ENCODE measurements at regions not wholly inside any gene's neighbourhood (a gene's known extent, or its start where the extent isn't known, plus 50 kb on each side); places are given as distances from the start of the nearest gene placed in this dataset.
A peak's percentile ranks its signal among the peaks of the same experiment; 100 is the strongest.

DNA sequence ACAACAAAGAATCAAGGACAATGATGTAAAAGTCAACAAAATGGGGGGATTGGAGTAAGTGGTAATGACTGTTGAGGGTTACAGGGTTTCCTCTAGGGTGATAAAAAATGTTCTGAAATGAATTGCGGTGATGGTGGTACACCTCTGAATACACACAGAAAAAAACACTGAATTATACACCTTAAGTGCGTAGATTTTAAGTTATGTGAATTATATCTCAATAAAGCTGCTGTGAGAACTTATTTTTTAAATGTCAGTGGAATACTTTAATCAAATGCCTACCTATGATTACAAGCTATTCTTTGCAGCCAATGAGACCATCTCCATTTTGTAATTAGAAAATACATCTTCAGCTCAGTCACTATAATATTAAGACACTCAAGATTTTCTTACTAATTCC is 53.5 kb downstream of the ZNF608 start:
- in situ Hi-C loops (cut with MboI; ENCODE audit: low sequenced_read_pairs in 4 of 4) (no loop called here), intact Hi-C loops (cut with DNase I; ENCODE audit: low total_unique reads) (no loop called here)
- Histone ChIP-seq H3K27me3 (no peaks in the 10 kb centered on the region), H3K36me3 (no peaks in the 10 kb centered on the region), H3K27ac (no peak overlapping the region), H3K4me3 (no peak overlapping the region), H3K4me1 (peaks cover 22 to 23% of the 10 kb centered on the region in 2 donors), H3K9me3 (no peaks in the 10 kb centered on the region)
- no peak for TF ChIP-seq POLR2A (IDR thresholded peaks at IDR 0.05)
- TF ChIP-seq, protein P1, sequence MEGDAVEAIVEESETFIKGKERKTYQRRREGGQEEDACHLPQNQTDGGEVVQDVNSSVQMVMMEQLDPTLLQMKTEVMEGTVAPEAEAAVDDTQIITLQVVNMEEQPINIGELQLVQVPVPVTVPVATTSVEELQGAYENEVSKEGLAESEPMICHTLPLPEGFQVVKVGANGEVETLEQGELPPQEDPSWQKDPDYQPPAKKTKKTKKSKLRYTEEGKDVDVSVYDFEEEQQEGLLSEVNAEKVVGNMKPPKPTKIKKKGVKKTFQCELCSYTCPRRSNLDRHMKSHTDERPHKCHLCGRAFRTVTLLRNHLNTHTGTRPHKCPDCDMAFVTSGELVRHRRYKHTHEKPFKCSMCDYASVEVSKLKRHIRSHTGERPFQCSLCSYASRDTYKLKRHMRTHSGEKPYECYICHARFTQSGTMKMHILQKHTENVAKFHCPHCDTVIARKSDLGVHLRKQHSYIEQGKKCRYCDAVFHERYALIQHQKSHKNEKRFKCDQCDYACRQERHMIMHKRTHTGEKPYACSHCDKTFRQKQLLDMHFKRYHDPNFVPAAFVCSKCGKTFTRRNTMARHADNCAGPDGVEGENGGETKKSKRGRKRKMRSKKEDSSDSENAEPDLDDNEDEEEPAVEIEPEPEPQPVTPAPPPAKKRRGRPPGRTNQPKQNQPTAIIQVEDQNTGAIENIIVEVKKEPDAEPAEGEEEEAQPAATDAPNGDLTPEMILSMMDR (IDR thresholded peaks at IDR 0.05 in 4 of 5, conservative IDR thresholded peaks at IDR 0.05 in 1 of 5), result no peak
- DNase-seq, result no peak
- no peak for ATAC-seq

DNA sequence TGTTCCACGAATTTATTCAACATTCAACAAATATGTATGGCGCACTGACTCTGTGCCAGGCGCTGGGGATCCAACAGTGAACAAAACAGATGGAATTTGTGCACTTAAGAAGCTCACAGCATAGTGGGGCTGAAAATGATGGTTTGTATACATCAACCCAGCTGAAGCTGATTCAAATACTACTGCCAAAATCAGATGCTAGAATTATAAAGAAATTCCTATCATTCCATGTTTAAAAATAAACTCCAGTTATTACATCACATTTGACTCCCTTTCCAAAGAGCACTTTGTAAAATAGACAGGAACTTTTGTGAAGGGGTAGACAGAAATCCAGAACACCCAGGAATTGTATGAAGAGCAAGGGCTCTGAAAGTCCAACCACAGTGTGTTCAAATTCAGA is 54.1 kb downstream of the ZNF608 start:
- ATAC-seq, result no peak
- peaks cover 16 to 20% of the 10 kb centered on the region in 2 donors for H3K4me1 ChIP-seq

DNA sequence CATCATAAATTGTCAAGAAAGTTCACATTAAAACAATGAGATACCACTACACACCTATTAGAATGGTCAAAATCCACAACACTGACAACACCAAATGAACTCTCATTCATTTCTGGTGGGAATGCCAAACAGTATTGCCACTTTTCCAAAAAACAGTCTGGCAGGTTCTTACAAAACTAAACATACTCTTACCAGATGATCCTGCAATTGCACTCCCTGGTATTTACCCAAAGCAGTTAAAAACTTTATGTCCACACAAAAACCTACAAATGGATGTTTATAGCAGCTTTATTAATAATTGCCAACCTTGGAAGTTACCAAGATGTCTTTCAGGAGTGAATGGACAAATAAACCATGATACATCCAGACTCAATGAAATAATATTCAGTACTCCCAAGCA is 56.8 kb downstream of the ZNF608 start:
- no peaks in the 10 kb centered on the region for H3K36me3 ChIP-seq
- intact Hi-C loops (cut with DNase I; ENCODE audit: low total_unique reads), result no loop called here

More for the DNA sequence above, 54.1 kb downstream of the ZNF608 start:
- TF ChIP-seq POLR2A (IDR thresholded peaks at IDR 0.05), result no peak
- TF ChIP-seq, protein P1 (IDR thresholded peaks at IDR 0.05 in 4 of 5, conservative IDR thresholded peaks at IDR 0.05 in 1 of 5), result no peak
- Histone ChIP-seq H3K27ac (no peak overlapping the region), H3K36me3 (no peaks in the 10 kb centered on the region), H3K9me3 (no peaks in the 10 kb centered on the region), H3K4me3 (no peak overlapping the region), H3K27me3 (no peaks in the 10 kb centered on the region)
- intact Hi-C loops (cut with DNase I; ENCODE audit: low total_unique reads), result no loop called here
- in situ Hi-C loops (cut with MboI; ENCODE audit: low sequenced_read_pairs in 4 of 4), result no loop called here
- no peak for DNase-seq

DNA sequence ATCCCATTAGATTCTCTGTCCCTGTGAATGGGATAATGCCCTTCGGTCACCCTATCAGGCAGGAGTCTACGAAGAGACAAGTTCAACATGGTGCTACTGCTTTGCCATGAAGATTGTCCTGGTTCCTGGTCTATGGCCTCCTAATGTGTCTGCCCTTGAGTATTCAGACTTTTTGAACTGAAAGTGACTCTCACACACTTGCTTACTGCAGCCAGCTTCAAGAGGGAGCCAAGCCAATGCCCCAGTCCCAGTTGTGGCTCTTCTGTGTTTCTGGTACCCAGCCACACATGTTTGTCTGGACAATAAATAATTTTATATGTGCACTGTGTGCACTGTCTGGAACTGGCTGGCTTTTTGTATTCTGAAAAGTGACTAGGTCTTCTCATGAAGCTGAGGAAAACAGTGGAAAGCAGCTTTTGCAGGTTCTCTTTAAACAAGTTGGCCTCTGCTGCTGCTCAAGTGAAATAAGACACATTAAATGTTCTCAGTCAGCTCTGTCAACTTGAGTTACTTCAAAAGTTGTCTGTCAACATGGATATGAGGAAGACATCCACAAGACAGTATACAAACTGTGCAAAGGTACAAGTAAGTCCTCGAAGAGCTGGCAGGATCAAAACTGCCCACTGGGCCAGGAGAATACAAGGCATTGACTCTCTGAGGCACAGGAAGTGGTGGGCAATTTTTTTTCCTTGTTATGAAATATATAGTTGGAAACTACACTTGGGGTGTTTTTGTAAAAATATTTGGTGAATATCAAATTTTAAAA is 60.0 kb downstream of the ZNF608 start:
- ATAC-seq (peak; percentile 49 to 80), DNase-seq (no peak)
- Histone ChIP-seq H3K4me1 (peaks cover 27 to 36% of the 10 kb centered on the region in 2 donors), H3K27me3 (no peaks in the 10 kb centered on the region), H3K4me3 (no peak overlapping the region), H3K9me3 (no peaks in the 10 kb centered on the region), H3K27ac (peak overlapping the region in 2 of 4 donors; percentile 9 to 53), H3K36me3 (no peaks in the 10 kb centered on the region)
- intact Hi-C loops (cut with DNase I; ENCODE audit: low total_unique reads), result no loop called here
- no peak for TF ChIP-seq POLR2A (IDR thresholded peaks at IDR 0.05)
- TF ChIP-seq, protein P1 (IDR thresholded peaks at IDR 0.05 in 4 of 5, conservative IDR thresholded peaks at IDR 0.05 in 1 of 5), result no peak
- in situ Hi-C loops (cut with MboI; ENCODE audit: low sequenced_read_pairs in 4 of 4), result no loop called here

More for the DNA sequence above, 56.8 kb downstream of the ZNF608 start:
- ATAC-seq (no peak), DNase-seq (no peak)
- in situ Hi-C loops (cut with MboI; ENCODE audit: low sequenced_read_pairs in 4 of 4), result no loop called here
- no peak for TF ChIP-seq POLR2A (IDR thresholded peaks at IDR 0.05)
- TF ChIP-seq, protein P1 (IDR thresholded peaks at IDR 0.05 in 4 of 5, conservative IDR thresholded peaks at IDR 0.05 in 1 of 5), result no peak
- Histone ChIP-seq H3K9me3 (no peaks in the 10 kb centered on the region), H3K27me3 (no peaks in the 10 kb centered on the region), H3K4me3 (no peak overlapping the region), H3K27ac (no peak overlapping the region), H3K4me1 (peaks cover 20 to 34% of the 10 kb centered on the region in 2 donors)

Measured in gastrocnemius medialis (tissue), 4 donors.